Activated CD4-positive, alpha-beta T cell treated with anti-CD3 and anti-CD28 coated beads, Interleukin-10, Interleukin-2, amounts not matched to agents 100 ng/mL and 50 ng/mL, durations not matched to agents 16 hours and 8 hours (primary cell): ENCODE measurements at regions not wholly inside any gene's neighbourhood (a gene's known extent, or its start where the extent isn't known, plus 50 kb on each side); places are given as distances from the start of the nearest gene placed in this dataset.
"Not testable (repeated sequence)": the region's sequence is repeated elsewhere in the genome, so short reads cannot be mapped to it uniquely, and the experiment has no call there.

Source experiments
- DNase-seq: peaks from one replicate; pipeline ENCODE4 v3.0.0-alpha.2; 2020

DNA sequence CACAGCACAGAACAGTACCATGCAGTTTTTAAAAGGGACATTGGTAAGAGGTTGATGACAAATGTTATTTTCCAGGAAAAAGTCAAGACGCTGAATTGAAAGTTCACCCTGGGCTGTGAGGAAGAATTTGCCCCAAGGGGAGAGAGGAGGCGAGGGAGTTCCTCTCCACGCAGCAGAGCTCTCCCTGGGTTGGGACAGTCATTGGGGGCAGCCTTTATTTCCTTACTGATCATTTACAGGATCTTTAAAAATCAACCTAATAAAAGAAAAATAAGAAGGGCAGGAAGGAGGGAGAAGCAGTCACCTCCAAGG lies 49.9 kb upstream of the WNT7B start:
- DNase-seq, result no peak

DNA sequence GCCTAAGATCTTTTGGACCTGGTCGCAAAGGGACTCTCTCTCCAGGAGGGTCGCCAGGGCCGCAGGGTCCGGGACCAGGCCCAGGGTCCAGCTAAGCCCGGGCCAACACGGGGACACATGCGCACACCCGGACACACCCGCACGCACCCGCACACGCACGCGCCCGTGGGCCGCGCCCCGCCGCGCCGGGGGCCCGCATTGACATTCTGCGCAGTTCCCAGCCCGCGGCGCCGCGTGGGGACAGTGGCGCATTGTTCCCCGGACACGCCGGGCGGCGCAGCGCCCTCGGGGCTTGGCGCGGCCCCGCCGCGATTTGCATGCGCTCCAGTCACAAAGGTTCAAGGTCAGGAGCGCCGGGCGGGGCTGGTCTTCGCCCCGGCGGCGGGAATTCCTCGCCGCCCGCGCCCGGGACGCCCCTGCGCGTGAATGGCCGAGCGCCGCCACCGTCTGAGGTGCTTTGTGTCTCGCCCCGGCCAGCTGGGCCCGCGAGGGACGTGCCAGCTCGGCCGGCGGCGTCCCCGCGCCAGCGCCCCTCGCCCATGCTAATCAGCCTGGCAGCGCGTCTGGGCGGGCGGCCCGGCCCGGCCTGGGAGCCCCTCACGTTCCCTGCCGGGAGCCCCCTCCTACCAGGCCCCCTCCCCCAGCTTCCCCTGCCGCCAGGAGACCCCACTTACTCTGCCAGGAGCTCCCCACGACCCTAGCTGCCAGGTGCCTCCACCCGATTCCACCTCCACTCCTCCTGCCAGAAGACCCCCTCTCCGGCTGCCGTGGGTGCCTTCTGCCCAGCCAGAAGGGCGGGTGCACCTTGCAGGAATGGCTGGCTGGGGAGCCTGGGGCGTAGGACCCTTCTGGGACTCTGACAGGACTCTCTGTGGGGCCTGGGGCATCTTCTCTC lies 50.5 kb upstream of the WNT7B start:
- no peak for DNase-seq

DNA sequence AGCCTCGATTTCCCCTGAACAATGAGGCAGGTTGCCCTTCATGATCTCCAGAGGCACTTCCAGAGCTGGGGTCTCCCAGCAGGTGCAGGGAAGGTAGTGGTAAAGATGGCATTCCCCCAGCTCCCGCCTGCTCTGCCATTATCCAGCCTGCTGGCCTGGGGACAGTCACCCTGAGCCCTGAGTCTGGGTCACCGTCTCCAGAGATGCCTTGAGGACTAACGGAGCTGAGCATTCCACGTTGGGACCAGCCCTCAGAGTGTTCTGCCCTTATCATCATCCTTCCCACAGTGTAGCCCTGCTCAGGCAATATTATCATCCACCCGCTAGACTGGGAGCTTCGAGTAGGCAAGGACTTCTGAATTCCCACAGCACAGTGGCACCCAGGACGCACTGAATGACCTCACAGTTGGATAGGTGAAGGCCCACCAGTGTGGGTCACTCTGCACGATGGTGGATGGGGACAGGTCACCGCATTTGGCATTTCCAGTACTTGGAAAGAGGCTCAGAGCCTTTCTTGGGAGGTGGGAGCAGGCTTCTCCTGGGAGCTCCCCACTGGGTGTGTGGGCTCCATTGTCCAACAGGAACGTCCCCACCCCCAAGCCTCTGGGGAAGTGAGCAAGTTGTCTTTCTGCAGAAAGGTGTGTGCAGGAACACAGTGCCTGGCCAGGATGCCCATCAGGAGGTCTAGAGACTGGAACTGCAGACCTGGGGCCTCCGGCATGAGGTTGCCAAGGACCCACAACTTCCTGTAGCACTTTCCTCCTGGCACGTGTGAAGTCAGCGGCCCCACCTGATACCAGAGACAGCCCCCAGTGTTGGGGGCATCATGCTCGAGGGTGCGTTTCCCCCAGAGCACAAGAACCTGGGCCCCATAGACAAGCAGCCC lies 51.4 kb upstream of the WNT7B start:
- no peak for DNase-seq

DNA sequence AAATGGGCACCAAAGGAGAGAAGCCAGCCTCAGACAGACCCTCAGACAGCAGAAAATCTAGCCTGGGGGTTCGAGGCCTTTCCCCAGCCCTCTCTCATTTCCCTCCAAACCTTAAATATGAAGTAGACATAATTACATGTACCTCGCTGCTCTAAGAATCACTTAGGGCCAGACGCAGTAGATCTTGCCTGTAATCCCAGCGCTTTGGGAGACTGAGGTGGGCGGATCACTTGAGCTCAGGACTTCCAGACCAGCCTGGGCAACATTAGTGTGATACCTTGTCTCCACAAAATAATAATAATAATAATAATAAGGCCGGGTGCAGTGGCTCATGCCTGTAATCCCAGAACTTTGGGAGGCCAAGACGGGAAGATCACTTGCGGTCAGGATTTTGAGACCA lies 52.1 kb upstream of the WNT7B start:
- no peak for DNase-seq

DNA sequence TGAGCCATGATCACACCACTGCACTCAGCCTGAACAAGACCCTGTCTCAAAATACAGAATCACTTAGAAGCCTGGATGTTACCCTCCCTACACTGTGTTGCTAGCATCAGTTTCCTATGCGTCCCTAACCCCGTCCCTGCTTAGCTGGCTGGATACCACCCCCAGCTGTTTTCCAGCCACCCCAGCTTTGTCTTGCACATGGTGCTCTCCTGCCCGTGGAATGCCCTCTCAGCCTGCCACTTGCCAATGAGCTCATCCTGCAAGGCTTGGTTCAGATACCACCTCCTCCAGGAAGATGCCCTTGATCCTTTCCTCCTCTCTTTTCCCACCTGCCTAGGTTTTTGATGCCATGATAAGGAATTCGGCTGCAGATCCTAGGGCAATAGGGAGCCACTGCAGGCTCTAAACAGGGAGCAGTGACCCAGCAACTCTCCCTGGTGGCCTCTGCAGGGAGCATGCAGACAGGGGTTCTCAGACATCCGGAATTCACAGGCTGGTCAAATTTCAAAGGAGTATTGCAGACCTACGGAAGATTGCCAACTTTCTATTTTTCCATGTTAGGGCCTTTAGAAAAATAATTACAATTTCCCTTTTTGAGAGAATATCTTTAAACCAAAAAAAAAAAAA lies 52.7 kb upstream of the WNT7B start:
- no peak for DNase-seq

DNA sequence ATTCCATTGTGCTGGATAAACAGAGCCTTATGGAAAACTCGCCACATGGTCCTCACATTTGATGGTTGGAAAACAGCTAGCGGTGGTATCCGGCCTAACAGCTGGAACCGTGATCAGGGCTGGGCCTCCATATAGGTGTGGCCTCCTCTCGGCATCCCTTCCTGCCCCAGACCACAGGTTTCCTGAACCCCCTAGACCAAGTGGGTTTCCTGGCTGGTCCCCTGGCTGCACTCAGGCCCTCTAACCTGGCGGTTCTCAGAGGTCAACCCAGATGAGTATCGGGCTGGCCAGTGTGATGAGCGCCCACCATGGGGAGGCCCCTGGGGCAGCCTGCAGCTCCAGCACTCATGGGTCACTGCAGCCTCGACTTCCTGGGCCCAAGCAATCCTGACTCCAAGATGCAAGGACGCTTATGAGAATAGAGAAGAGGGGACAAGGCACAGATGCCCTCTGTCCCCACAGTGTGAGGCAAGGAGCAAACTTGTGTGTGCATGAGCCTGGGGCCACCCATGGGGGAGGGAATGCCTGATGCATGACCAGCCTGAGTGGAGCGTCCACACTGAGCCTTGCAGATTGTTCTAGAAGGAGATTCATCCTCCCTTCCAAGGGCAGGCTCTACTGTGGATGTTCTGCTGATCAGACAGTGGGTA lies 53.4 kb upstream of the WNT7B start:
- DNase-seq, result no peak

DNA sequence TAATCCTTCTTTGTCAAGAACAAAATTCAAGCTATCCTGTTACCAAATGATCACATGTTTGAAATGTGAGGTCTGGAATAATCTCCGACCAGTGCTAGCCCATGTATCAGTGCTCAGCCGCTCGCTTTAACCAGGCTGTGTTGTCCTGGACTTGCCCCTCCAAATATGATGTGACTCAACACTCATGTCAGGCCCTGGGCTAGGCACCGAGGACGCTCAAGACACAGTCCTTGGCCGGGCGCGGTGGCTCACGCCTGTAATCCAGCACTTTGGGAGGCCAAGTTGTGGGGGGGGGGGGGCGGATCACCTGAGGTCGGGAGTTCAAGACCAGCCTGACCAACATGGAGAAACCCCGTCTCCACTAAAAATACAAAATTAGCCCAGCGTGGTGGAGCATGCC lies 54.1 kb upstream of the WNT7B start:
- no peak for DNase-seq

DNA sequence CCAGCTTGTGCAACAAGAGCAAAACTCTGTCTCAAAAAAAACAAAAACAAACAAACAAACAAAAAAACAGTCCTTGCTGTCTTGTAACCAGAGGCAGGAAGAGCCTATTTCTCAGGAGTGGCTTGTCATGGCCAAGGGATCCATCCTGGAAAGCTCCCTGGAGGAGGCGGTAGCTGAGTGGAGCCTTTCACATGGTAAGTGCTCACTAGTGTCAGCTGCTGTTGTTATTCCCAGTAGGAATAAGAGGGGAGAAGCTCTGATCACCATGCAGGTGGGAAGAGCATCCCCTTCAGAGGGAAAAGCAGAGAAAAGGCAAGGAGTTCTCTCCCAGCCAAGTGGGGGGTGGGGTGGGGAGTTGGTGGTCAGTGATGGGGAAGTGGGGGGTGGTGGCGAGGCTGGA lies 54.6 kb upstream of the WNT7B start:
- no peak for DNase-seq

DNA sequence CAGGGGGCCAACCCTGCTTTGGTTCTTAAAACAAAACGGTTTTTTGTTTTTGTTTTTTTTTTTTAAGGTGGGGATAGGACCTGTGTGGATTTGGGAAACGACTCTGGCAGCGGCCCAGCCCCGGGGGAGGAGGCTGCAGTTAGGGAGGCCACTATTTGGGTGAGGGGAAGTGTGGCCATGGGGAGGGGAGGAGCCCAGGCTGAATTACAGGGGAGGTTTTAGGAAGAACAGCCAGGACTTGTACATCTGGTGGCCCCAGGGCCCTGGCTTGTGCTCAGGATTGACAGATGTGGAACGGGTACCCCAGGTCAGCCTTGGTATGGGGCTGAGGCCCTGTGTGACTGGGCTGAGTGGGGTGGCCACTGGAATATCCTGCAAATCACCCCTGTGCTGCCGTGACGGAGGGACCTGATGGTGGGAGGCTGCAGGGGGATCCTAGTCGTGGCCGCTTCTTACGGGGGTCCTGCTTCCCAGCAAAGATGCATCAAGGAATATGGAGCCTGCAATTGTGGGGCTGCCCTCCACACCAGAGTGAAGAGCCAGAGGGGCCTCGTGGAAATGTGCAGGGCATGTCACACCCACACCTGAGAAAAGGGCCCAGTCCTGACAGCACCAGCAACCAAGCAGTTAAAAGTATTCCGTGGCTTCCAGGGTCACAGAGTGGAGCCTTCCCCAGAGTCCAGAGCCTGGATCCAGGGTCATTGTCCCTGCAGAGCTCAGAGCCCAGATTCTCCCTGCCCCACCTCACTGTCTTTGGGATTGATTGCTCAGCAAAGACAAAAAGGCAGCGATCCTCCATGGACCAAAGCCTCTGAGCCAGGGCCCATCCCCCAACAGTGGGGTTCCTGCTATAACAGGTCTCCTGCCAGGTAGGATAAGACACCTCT lies 55.2 kb upstream of the WNT7B start:
- DNase-seq, result no peak

DNA sequence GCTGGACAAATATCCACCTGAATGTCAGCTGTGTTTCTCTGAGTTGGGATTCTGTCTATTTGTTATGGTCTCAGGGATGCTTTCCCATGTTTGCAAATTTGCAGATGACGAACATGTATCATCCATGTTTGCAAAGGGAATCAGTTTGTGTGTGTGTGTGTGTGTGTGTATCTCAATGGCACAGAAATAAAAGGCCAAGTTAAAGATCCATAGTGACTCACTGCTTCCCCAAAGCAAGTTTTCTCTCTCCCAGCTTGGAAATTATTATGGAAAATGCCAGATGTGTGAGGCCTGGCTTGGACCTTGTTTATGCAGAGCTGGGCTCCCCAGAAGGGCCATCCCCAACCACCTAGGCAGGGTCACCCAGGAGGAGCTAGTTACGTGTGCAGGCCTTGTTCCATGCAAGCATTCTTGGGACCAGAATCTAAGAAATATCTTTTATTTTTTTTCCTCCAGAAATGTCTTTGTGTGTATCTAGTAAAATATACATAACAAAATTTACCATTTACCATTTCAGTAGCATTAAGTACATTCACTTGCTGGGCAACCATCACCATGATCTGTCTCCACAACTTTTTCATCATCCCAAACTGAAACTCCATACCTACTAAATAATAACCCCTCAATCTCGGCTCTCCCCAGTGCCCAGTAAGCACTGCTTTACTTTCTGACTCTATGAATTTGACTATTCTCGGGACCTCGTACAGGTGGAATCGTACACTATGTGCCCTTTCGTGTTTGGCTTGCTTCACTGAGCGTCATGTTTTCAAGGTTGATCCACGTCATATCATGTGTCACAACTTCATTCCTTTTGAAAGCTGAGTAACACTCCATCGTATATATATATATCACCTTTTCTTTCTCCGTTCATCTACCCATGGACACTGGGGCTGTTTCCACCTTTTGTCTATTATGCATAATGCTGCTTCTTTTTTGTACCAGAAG lies 56.6 kb upstream of the WNT7B start:
- no peak for DNase-seq

DNA sequence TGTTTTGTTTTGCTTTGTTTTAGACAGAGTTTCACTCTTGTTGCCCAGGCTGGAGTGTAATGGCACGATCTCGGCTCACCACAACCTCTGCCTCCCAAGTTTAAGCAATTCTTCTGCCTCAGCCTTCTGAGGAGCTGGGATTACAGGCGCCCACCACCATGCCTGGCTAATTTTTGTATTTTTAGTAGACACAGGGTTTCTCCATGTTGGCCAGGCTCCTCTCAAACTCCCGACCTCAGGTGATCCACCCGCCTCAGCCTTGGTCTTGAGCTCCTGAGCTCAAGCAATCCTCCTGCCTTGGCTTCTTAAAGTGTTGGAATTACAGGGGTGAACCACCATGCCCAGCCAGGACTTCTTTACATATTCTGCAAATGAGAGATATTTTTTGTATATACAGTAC lies 57.5 kb upstream of the WNT7B start:
- not testable (repeated sequence) for DNase-seq

DNA sequence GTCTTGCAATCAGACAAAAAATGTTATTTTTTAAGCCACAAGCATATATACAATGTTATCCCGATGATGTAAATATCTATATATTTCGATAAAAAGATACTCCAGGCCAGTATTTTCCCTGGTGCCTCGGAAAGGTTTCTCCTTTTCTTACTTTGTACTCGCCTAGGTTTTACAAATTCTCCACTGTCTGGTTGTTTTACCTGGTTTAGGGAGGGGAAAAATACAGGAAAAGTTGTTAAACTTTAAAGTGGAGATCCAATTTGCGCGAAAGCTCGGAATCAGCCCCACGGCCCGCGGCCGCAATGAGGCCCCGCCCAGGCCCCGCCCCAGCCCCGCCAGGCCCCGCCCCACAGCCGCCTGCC lies 58.4 kb upstream of the WNT7B start:
- DNase-seq, result no peak

DNA sequence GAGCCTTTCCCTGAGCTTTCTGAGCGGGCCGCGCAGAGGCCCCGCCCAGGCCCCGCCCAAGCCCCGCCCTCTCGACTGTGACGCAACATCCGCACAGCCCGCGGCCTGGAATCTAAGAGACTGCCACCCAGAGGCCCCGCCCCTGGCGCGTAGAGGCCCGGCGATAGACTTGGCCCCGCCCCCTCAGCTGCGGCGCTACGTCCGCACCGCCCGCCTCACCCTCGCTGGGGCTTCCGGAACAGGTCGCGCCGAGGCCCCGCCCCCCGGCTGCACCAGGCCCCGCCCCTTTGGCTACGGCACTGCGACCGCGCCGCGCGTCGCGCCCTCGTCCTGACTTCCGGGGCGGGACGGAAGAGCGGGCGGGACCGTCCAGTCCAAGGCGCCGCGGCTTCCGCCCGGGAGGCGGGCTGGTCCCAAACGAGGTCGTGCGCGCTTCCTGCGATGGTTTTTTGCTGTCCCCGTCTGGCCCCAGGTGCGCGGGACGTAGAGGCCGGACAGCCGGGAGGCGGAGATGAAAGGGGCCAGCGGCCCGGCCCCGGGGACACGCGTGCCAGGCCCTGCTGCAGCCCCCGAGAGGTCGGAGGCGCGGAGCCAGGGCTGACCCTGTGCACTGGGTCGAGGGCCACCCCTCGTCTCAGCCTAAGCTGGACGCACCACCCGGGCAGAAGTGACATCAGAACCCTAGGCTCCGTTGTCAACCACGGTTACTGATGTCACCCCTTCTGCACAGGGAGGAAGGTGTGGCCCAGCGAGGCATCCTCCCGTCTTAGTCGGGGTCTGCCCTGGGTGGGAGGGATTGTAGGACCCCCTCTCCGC lies 59.0 kb upstream of the WNT7B start:
- peak; percentile 100 for DNase-seq

DNA sequence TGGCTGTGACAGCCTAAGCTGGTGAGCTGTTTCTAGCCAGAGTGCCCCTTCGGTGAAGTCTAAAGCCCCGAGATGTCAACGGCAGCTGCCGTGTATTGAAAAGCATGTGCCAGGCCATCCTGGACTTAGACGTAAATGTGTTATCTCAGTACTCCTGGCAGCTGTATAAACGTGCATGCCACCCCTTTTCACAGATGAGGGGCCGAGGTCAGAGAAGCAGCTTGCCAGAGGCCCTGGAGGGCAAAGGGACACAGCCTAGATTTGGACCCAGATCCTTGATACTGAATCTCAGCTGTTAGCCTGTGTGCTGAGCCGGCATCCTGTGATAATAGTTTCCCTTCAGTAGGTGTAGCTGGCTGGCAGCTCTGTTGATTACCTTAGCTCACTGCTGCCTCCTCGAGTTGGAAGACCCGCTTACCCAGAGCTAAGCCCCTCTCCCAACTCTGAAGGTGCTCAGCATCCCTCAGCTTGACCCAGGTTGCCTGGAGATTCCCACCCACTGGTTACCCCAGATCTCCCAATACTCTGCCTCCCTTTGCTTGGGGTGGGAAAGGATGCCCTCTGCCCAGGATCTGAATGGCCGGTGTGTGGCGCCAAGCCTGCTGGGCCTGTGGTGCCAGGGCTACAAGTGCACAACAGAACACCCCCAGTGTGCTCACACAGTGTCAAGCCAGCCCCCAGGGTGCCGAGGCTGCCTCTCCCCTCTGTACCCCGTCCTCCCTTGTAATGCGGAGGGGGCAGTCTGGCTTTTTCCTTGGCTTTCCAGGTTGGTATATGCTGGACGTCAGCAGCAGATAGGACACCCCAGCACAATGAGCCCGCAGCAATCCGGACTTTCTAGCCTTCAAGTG lies 59.8 kb upstream of the WNT7B start:
- peak; percentile 62 for DNase-seq

DNA sequence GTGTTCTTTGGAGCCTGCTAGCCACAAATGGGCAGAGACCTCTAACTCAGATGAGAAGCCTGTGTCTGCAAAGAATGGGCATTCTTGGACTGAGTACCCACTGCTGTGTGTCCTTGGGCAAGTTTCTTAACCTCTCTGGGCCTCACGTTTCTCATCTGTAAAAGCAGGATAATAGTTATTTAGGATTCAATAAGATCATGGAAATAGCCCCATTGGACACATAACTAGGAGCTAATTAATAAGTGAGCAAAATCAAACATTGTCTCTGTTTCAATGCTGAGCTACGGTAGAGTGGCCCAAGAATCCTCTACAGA lies 61.2 kb upstream of the WNT7B start:
- DNase-seq, result no peak

DNA sequence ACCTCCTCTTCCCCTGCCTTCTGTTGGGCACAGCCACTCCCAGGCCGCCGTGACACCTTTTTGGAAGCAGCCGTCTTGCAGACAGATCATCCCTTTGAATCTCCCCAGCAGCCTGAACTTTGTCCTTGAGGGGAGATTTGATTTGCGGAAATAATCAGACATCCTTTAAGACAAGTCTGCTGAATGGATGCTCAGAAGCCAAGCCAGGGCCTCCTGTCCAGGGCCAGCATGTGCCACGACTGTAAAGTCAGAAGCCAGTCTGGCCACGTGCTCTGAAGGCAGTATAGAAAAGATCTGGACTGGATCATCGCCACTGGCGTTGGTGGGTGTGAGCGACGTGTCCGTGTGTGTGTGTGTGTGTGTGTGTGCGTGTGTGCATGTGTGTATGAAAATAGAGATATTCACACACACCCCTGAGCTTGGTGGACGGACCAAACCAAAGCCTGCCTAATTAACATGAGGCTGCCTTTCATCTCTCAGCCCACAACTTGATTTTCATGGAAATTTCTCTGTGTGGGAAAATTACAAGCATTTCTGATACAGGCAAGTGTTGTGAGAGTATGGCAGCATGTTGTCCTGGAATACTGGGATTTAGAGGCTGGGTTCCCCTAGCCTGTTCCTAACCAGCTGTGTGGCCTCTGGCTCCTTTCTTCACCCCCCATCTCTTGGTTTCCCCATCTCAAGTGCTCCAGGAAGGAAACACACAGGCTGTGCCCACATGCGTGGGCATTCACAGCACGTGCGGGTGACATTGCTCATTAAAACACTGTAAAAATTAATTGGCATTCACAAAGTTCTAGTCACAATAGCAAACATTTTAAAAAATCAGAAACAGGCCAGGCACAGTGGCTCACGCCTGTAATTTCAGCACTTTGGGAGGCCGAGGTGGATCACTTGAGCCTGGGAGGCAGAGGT lies 61.8 kb upstream of the WNT7B start:
- DNase-seq, result no peak

DNA sequence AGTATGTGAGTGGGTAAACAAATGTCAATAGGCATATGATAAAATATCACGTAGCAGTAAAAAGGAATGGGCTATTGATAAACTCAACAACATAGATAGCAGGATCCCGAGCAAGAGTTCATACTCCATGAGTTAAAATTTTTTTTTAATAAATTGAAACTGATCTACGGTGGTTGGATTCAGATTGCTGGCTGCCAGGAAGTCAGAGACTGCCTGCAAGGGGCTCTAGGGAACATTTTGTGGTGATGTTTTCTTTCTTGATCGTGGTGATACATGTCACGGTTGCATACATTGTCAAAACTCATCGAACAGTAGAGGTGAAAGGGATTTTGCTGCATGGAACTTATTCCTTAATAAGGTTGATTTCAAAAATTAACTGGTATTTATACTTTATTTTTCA lies 62.6 kb upstream of the WNT7B start:
- no peak for DNase-seq
